Caco-2 (cell line): ENCODE measurements at regions not wholly inside any gene's neighbourhood (a gene's known extent, or its start where the extent isn't known, plus 50 kb on each side); places are given as distances from the start of the nearest gene placed in this dataset.
A peak's percentile ranks its signal among the peaks of the same experiment; 100 is the strongest.

Experiments
- BruUV-seq: library from RNA; stranded (reverse); fragments of 400-500 nt; replicated peaks from 2 replicates; lab custom pipeline; 2021; lab: Mats Ljungman, UMichigan
- CTCF ChIA-PET: fragments of 300-600 bp; sonication (Branson Sonifier 250); formaldehyde crosslinking; loops from one replicate; lab custom pipeline; 2022; ENCODE audit warnings: antibody characterized with exemption; lab: Charles Lee
- POLR2A ChIA-PET: fragments of 300-600 bp; sonication (Branson Sonifier 250); formaldehyde crosslinking; loops from one replicate; lab custom pipeline; 2022; ENCODE audit warnings: antibody characterized with exemption; lab: Charles Lee
- DNase-seq, 2 experiments: peaks; one replicate each; pipeline versions ENCODE4 v3.0.0 to v3.0.0-alpha.2; 2020 to 2022
- H3K27me3 ChIP-seq: replicated peaks from 2 replicates; pipeline ENCODE4 v1.6.0; 2011; ENCODE audit warnings: low read length; ENCODE audit not compliant: control insufficient read depth, insufficient read depth
- H3K36me3 ChIP-seq: 2 replicates; pipeline ENCODE4 v1.5.1; 2011; ENCODE audit warnings: low read length; ENCODE audit not compliant: control insufficient read depth, insufficient read depth
- H3K4me1 ChIP-seq: fragments of 250-450 bp; sonication (Bioruptor Pico); 2 replicates; pipeline ENCODE4 v1.5.1; 2020; ENCODE audit warnings: mild to moderate bottlenecking
- H3K4me3 ChIP-seq: 2 replicates; pipeline ENCODE4 v1.5.1; 2011; ENCODE audit warnings: low read depth, mild to moderate bottlenecking, control low read depth, low read length
- H3K9me3 ChIP-seq: fragments of 250-450 bp; sonication (Bioruptor Pico); 2 replicates; pipeline ENCODE4 v1.5.1; 2020; ENCODE audit warnings: mild to moderate bottlenecking, moderate library complexity
- H3K27ac Mint-ChIP-seq: one replicate; pipeline ENCODE4 v1.8.0; 2022; ENCODE audit warnings: mixed read lengths; ENCODE audit not compliant: unreplicated experiment
- H3K27me3 Mint-ChIP-seq: one replicate; pipeline ENCODE4 v1.8.0; 2022; ENCODE audit warnings: mixed read lengths; ENCODE audit not compliant: insufficient read depth, unreplicated experiment
- H3K36me3 Mint-ChIP-seq: one replicate; pipeline ENCODE4 v1.8.0; 2022; ENCODE audit warnings: mild to moderate bottlenecking, mixed read lengths; ENCODE audit not compliant: insufficient read depth, unreplicated experiment
- H3K4me1 Mint-ChIP-seq: one replicate; pipeline ENCODE4 v1.8.0; 2022; ENCODE audit warnings: low read depth, mixed read lengths; ENCODE audit not compliant: unreplicated experiment
- H3K4me3 Mint-ChIP-seq: one replicate; pipeline ENCODE4 v1.8.0; 2022; ENCODE audit warnings: mild to moderate bottlenecking, moderate library complexity, mixed read lengths; ENCODE audit not compliant: unreplicated experiment
- H3K9me3 Mint-ChIP-seq: one replicate; pipeline ENCODE4 v1.8.0; 2022; ENCODE audit warnings: mixed read lengths; ENCODE audit not compliant: unreplicated experiment
- CTCF ChIP-seq, 2 experiments: fragments of 200-600 bp in 1 of 2; IDR thresholded peaks; 1 replicate in 1 of 2; 2 replicates in 1 of 2; pipeline versions ENCODE4 v1.5.1 to v1.8.0; 2011 to 2022; ENCODE audit warnings: antibody characterized with exemption in 1 of 2, control low read depth in 1 of 2, inconsistent platforms in 1 of 2, low read depth in 1 of 2, low read length in 1 of 2, mild to moderate bottlenecking in 1 of 2, moderate library complexity in 1 of 2; ENCODE audit not compliant: insufficient read depth in 1 of 2, severe bottlenecking in 1 of 2, unreplicated experiment in 1 of 2
- intact Hi-C: fragments of 100-400 bp; cut with micrococcal nuclease; formaldehyde crosslinking; loops from one replicate; pipeline ENCODE4 v1.10.0; 2022; ENCODE audit not compliant: unreplicated experiment

- Mint-ChIP-seq H3K4me3 (no peak overlapping the region), H3K27ac (no peak overlapping the region), H3K27me3 (no peaks in the 10 kb centered on the region), H3K9me3 (no peaks in the 10 kb centered on the region), H3K36me3 (no peaks in the 10 kb centered on the region), H3K4me1 (peaks cover 44% of the 10 kb centered on the region)
- H3K27me3 ChIP-seq: no peaks in the 10 kb centered on the region
- no peak for DNase-seq
- intact Hi-C loops: loop anchor here (2.0 to 10.0 kb wide), 2 partner anchors 17 to 913 kb away; no protein-coding TSS in a partner anchor
- ChIA-PET CTCF (no interaction called here), POLR2A (no interaction called here)
- no peak overlapping the region for H3K4me3 ChIP-seq
- no peak for TF ChIP-seq CTCF (IDR thresholded peaks at IDR 0.05; ENCODE audit: insufficient read depth in 1 of 2, low read depth in 1 of 2, low read length in 1 of 2, severe bottlenecking in 1 of 2, unreplicated experiment in 1 of 2)
- BruUV-seq: no TSS peak
- H3K4me1 ChIP-seq: peaks cover 33% of the 10 kb centered on the region
- no peaks in the 10 kb centered on the region for H3K9me3 ChIP-seq
- no peaks in the 10 kb centered on the region for H3K36me3 ChIP-seq
Measured at GRCh38 chr11:87897921-87898320, 277.3 kb downstream of the RAB38 start.

- CTCF ChIA-PET: interaction anchor here (0.9 kb wide), 1 partner anchor 19 kb away, joined by 4 read pairs; no protein-coding TSS in a partner anchor
Measured at GRCh38 chr11:87897071-87897470, 278.2 kb downstream of the RAB38 start.

GRCh38 chr11:87894961-87895360 lies 280.3 kb downstream of the RAB38 start:
- no peaks in the 10 kb centered on the region for H3K36me3 ChIP-seq
- no peaks in the 10 kb centered on the region for H3K27me3 ChIP-seq
- peaks cover 27% of the 10 kb centered on the region for H3K4me1 ChIP-seq
- H3K4me3 Mint-ChIP-seq: no peak overlapping the region
- peaks cover 29% of the 10 kb centered on the region for H3K4me1 Mint-ChIP-seq
- no peak overlapping the region for H3K4me3 ChIP-seq
- no peak for DNase-seq
- ChIA-PET CTCF (no interaction called here), POLR2A (no interaction called here)
- H3K27me3 Mint-ChIP-seq: no peaks in the 10 kb centered on the region
- H3K9me3 ChIP-seq: no peaks in the 10 kb centered on the region
- BruUV-seq: no TSS peak
- intact Hi-C loops: loop anchor here (10.0 kb wide), 1 partner anchor 910 kb away; no protein-coding TSS in a partner anchor
- no peak overlapping the region for H3K27ac Mint-ChIP-seq
- TF ChIP-seq CTCF (IDR thresholded peaks at IDR 0.05; ENCODE audit: insufficient read depth in 1 of 2, low read depth in 1 of 2, low read length in 1 of 2, severe bottlenecking in 1 of 2, unreplicated experiment in 1 of 2): no peak
- no peaks in the 10 kb centered on the region for H3K9me3 Mint-ChIP-seq
- H3K36me3 Mint-ChIP-seq: no peaks in the 10 kb centered on the region

More at GRCh38 chr11:87897071-87897470, 278.2 kb downstream of the RAB38 start:
- DNase-seq: no peak
- Mint-ChIP-seq H3K36me3 (no peaks in the 10 kb centered on the region), H3K27me3 (no peaks in the 10 kb centered on the region), H3K4me3 (no peak overlapping the region), H3K4me1 (peaks cover 44% of the 10 kb centered on the region), H3K9me3 (no peaks in the 10 kb centered on the region), H3K27ac (peak overlapping the region; percentile 32)
- TF ChIP-seq CTCF (IDR thresholded peaks at IDR 0.05; ENCODE audit: insufficient read depth in 1 of 2, low read depth in 1 of 2, low read length in 1 of 2, severe bottlenecking in 1 of 2, unreplicated experiment in 1 of 2): no peak
- Histone ChIP-seq H3K9me3 (no peaks in the 10 kb centered on the region), H3K4me3 (no peak overlapping the region), H3K27me3 (no peaks in the 10 kb centered on the region), H3K36me3 (no peaks in the 10 kb centered on the region), H3K4me1 (peaks cover 33% of the 10 kb centered on the region)
- POLR2A ChIA-PET: interaction anchor here (0.6 kb wide), 1 partner anchor 532 kb away, joined by 9 read pairs; no protein-coding TSS in a partner anchor
- no TSS peak for BruUV-seq
- intact Hi-C loops: loop anchor here (2.0 to 10.0 kb wide), 2 partner anchors 16 to 912 kb away; no protein-coding TSS in a partner anchor
